ENCODE measurements at regions not wholly inside any gene's neighbourhood (a gene's known extent, or its start where the extent isn't known, plus 50 kb on each side); places are given as distances from the start of the nearest gene placed in this dataset.

- Histone ChIP-seq H3K27ac (ENCODE audit: low read depth, low read length) (no peak overlapping the region), H4K20me1 (ENCODE audit: control insufficient read depth, insufficient read depth, low read depth, low read length) (no peaks in the 10 kb centered on the region), H3K4me2 (ENCODE audit: low read length) (no peak overlapping the region), H3K9me2 (replicated peaks; ENCODE audit: control insufficient read depth, low read length) (no peaks in the 10 kb centered on the region), H3K4me3 (ENCODE audit: low read length) (no peak overlapping the region), H3F3A (ENCODE audit: control insufficient read depth, insufficient read depth) (no peaks in the 10 kb centered on the region), H3K27me3 (ENCODE audit: control insufficient read depth, low read length) (no peaks in the 10 kb centered on the region), H3K4me1 (ENCODE audit: control insufficient read depth, low read length) (no peaks in the 10 kb centered on the region), H3K9me3 (ENCODE audit: control insufficient read depth, insufficient read depth, low read length) (no peaks in the 10 kb centered on the region), H3K79me2 (ENCODE audit: control insufficient read depth, low read length) (no peaks in the 10 kb centered on the region), H3K36me3 (ENCODE audit: control insufficient read depth, low read length) (no peaks in the 10 kb centered on the region)
- no peak for TF ChIP-seq EZH2phosphoT487 (IDR thresholded peaks at IDR 0.05; ENCODE audit: borderline replicate concordance, low read length)
- TF ChIP-seq CTCF (IDR thresholded peaks at IDR 0.05; ENCODE audit: low read depth, low read length, poor library complexity, severe bottlenecking), result no peak
These were observed 294.6 kb upstream of the MIR17HG start for GRCh38 chr13:91052876-91053275.

GRCh38 chr13:91053318-91054065 is 294.0 kb upstream of the MIR17HG start:
- Histone ChIP-seq H3K36me3 (ENCODE audit: control insufficient read depth, low read length) (no peaks in the 10 kb centered on the region), H3K4me1 (ENCODE audit: control insufficient read depth, low read length) (no peaks in the 10 kb centered on the region), H3K27ac (ENCODE audit: low read depth, low read length) (no peak overlapping the region), H3K9me2 (replicated peaks; ENCODE audit: control insufficient read depth, low read length) (no peaks in the 10 kb centered on the region), H3K9me3 (ENCODE audit: control insufficient read depth, insufficient read depth, low read length) (no peaks in the 10 kb centered on the region), H4K20me1 (ENCODE audit: control insufficient read depth, insufficient read depth, low read depth, low read length) (no peaks in the 10 kb centered on the region), H3K4me2 (ENCODE audit: low read length) (no peak overlapping the region), H3K27me3 (ENCODE audit: control insufficient read depth, low read length) (no peaks in the 10 kb centered on the region), H3F3A (ENCODE audit: control insufficient read depth, insufficient read depth) (no peaks in the 10 kb centered on the region), H3K79me2 (ENCODE audit: control insufficient read depth, low read length) (no peaks in the 10 kb centered on the region), H3K4me3 (ENCODE audit: low read length) (no peak overlapping the region)
- TF ChIP-seq EZH2phosphoT487 (IDR thresholded peaks at IDR 0.05; ENCODE audit: borderline replicate concordance, low read length) (no peak), CTCF (IDR thresholded peaks at IDR 0.05; ENCODE audit: low read depth, low read length, poor library complexity, severe bottlenecking) (no peak)

GRCh38 chr13:91054902-91055301 is 292.6 kb upstream of the MIR17HG start:
- H3K4me2 ChIP-seq (ENCODE audit: low read length), result no peak overlapping the region
- H3K9me3 ChIP-seq (ENCODE audit: control insufficient read depth, insufficient read depth, low read length), result no peaks in the 10 kb centered on the region
- H3K27ac ChIP-seq (ENCODE audit: low read depth, low read length), result no peak overlapping the region
- H3K4me1 ChIP-seq (ENCODE audit: control insufficient read depth, low read length), result no peaks in the 10 kb centered on the region
- no peak overlapping the region for H3K4me3 ChIP-seq (ENCODE audit: low read length)
- H3K27me3 ChIP-seq (ENCODE audit: control insufficient read depth, low read length), result no peaks in the 10 kb centered on the region
- H3K79me2 ChIP-seq (ENCODE audit: control insufficient read depth, low read length), result no peaks in the 10 kb centered on the region
- H4K20me1 ChIP-seq (ENCODE audit: control insufficient read depth, insufficient read depth, low read depth, low read length), result no peaks in the 10 kb centered on the region
- TF ChIP-seq EZH2phosphoT487 (IDR thresholded peaks at IDR 0.05; ENCODE audit: borderline replicate concordance, low read length) (no peak), CTCF (IDR thresholded peaks at IDR 0.05; ENCODE audit: low read depth, low read length, poor library complexity, severe bottlenecking) (no peak)
- no peaks in the 10 kb centered on the region for H3K9me2 ChIP-seq (replicated peaks; ENCODE audit: control insufficient read depth, low read length)
- H3F3A ChIP-seq (ENCODE audit: control insufficient read depth, insufficient read depth), result no peaks in the 10 kb centered on the region
- H3K36me3 ChIP-seq (ENCODE audit: control insufficient read depth, low read length), result no peaks in the 10 kb centered on the region
